Osteocyte (in vitro differentiated cells): ENCODE measurements at regions not wholly inside any gene's neighbourhood (a gene's known extent, or its start where the extent isn't known, plus 50 kb on each side); places are given as distances from the start of the nearest gene placed in this dataset.
A peak's percentile ranks its signal among the peaks of the same experiment; 100 is the strongest.

Source experiments
- DNase-seq: peaks from one replicate; pipeline ENCODE4 v3.0.0; 2021; ENCODE audit warnings: mixed read lengths; ENCODE audit not compliant: unreplicated experiment; ENCODE audit errors: extremely low spot score
- H3K27ac Mint-ChIP-seq: one replicate; pipeline ENCODE4 v1.8.0; 2021; ENCODE audit warnings: mild to moderate bottlenecking, mixed read lengths; ENCODE audit not compliant: unreplicated experiment
- H3K27me3 Mint-ChIP-seq: one replicate; pipeline ENCODE4 v1.8.0; 2021; ENCODE audit warnings: mixed read lengths; ENCODE audit not compliant: unreplicated experiment
- H3K36me3 Mint-ChIP-seq: one replicate; pipeline ENCODE4 v1.8.0; 2021; ENCODE audit warnings: mixed read lengths; ENCODE audit not compliant: unreplicated experiment
- H3K4me1 Mint-ChIP-seq: one replicate; pipeline ENCODE4 v1.8.0; 2021; ENCODE audit warnings: mixed read lengths; ENCODE audit not compliant: unreplicated experiment
- H3K4me3 Mint-ChIP-seq: one replicate; pipeline ENCODE4 v1.8.0; 2021; ENCODE audit warnings: mild to moderate bottlenecking, moderate library complexity, mixed read lengths; ENCODE audit not compliant: unreplicated experiment
- H3K9me3 Mint-ChIP-seq: one replicate; pipeline ENCODE4 v1.8.0; 2021; ENCODE audit warnings: mixed read lengths; ENCODE audit not compliant: unreplicated experiment
- TF ChIP-seq, protein P1 (sequence below): fragments of 200-600 bp; sonication (generic); IDR thresholded peaks from 2 replicates; pipeline ENCODE4 v1.5.0; 2021; ENCODE audit warnings: antibody characterized with exemption, mild to moderate bottlenecking, moderate library complexity

DNA sequence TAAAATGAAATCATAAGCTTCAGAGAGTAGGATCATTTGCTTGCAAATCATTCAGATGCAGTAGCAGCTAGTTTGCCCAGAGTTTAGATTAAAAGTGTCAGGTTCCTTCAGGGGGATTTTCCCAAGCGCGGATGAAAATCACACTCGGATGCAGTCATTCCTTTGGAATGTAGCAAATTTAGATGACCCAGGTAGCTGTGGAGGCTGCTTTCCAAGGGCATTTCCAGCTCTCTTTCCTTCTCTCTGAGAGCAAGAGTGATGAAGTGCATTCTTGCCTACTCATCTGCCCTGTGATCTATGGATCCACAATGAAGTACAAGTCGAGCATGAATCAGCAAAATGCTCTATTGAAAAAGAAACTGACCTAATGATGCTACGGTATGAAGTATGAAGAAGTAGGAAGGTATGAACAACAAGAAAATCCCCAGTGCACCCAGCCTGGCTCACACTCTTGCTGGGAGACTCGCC lies 200.2 kb downstream of the PLK2 start:
- Mint-ChIP-seq H3K4me1 (peaks cover 15% of the 10 kb centered on the region), H3K27ac (peak overlapping the region; percentile 66), H3K9me3 (no peaks in the 10 kb centered on the region), H3K36me3 (no peaks in the 10 kb centered on the region), H3K4me3 (peak overlapping the region; percentile 8), H3K27me3 (peaks cover 2% of the 10 kb centered on the region)
- TF ChIP-seq, protein P1, sequence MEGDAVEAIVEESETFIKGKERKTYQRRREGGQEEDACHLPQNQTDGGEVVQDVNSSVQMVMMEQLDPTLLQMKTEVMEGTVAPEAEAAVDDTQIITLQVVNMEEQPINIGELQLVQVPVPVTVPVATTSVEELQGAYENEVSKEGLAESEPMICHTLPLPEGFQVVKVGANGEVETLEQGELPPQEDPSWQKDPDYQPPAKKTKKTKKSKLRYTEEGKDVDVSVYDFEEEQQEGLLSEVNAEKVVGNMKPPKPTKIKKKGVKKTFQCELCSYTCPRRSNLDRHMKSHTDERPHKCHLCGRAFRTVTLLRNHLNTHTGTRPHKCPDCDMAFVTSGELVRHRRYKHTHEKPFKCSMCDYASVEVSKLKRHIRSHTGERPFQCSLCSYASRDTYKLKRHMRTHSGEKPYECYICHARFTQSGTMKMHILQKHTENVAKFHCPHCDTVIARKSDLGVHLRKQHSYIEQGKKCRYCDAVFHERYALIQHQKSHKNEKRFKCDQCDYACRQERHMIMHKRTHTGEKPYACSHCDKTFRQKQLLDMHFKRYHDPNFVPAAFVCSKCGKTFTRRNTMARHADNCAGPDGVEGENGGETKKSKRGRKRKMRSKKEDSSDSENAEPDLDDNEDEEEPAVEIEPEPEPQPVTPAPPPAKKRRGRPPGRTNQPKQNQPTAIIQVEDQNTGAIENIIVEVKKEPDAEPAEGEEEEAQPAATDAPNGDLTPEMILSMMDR: no peak
- DNase-seq: no peak

DNA sequence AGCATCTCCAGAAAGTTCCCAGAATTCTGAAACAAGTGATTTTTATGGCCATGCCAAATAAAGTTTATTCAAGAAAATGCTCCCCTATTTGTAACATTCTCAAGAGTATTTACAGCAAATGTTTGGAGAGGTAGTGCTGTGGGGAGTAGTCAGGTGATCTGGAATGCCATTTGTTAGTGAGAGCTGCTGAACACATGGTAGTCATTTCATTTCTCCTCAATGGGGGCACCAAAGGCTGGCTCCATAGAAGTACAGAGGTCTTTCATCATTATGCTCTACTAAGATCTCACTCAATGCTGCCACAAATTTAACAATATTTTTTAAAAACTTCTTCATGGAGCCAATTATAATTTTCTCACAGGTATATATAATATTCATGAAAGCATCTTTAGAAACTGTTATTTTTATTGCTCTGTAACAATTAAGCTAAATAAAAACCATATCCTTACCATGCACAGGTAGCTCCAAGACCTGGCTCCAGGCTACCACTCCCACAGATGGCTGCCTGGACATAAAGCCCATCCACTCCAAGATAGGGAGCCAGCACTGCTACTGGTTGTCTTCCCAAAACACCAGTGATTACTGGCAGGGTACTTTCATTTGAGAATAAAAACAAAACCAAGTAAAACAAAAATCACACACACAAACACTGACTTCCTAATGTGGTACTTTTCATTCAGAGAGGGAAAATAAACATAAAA lies 200.8 kb downstream of the PLK2 start:
- Mint-ChIP-seq H3K4me3 (peak overlapping the region; percentile 8), H3K9me3 (no peaks in the 10 kb centered on the region), H3K36me3 (no peaks in the 10 kb centered on the region), H3K27ac (peak overlapping the region; percentile 66), H3K27me3 (peaks cover 2% of the 10 kb centered on the region), H3K4me1 (peaks cover 15% of the 10 kb centered on the region)
- TF ChIP-seq, protein P1: no peak
- no peak for DNase-seq

DNA sequence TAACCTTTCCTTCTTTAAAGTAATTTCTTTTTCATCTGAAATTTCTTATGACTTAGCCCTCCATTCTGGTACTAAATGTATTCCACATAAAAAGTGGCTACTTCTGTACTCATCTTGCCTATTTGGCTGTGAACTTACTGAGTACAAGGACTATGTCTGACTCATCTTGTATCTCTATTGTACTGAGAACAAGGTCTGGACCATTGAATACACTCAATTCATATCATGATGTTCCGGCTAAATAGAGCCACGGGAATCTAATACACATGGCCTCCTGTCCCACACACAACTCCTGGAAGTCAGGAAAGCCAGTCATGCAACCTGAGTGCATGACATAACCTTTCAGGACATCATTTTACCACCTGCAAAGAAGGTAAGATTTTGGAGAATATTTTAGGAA lies 203.9 kb downstream of the PLK2 start:
- Mint-ChIP-seq H3K27me3 (peaks cover 2% of the 10 kb centered on the region), H3K4me3 (no peak overlapping the region), H3K27ac (no peak overlapping the region), H3K4me1 (peaks cover 11% of the 10 kb centered on the region), H3K9me3 (no peaks in the 10 kb centered on the region), H3K36me3 (no peaks in the 10 kb centered on the region)
- TF ChIP-seq, protein P1: no peak
- no peak for DNase-seq

DNA sequence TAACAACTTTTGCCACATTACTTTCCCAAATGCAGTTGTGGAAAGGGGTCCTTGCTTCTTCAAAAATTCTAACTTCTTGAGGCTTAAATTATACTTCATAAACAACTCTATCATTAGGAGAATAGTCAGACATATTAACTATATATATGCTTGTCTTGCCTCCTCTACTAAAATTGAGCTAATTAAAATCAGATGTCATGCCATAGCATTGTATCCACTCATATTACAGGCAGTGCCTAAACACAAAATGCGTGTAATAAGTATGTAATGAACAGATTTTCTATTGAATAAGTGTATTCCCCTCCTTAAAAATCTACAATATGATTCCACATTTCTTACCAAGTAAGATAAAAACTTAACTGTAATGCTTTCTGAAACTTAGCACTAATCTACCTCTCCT lies 204.5 kb downstream of the PLK2 start:
- no peaks in the 10 kb centered on the region for H3K36me3 Mint-ChIP-seq
- no peak for DNase-seq
- H3K27me3 Mint-ChIP-seq: peaks cover 2% of the 10 kb centered on the region
- TF ChIP-seq, protein P1: no peak
- H3K27ac Mint-ChIP-seq: no peak overlapping the region
- no peak overlapping the region for H3K4me3 Mint-ChIP-seq
- no peaks in the 10 kb centered on the region for H3K9me3 Mint-ChIP-seq
- peaks cover 11% of the 10 kb centered on the region for H3K4me1 Mint-ChIP-seq

DNA sequence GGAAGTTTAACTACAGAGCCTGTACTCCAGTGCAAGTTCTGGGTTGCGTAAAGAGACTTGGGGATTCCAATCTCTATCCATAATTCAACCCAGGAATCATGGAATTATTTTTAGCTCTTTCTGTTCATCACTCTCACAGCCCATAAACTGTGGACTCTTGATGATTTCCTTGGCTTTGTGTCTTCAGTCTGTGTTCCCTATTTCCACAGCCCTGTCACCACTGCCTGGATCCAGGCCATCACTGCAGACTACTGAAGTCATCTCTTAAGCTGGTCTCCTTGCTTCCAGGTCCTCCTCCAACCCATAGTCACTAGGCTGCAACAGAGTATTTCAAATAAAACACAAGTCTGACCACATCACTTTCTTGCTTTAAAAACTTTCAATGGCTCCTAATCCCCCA lies 211.7 kb downstream of the PLK2 start:
- peaks cover 3% of the 10 kb centered on the region for H3K4me1 Mint-ChIP-seq
- no peaks in the 10 kb centered on the region for H3K36me3 Mint-ChIP-seq
- no peaks in the 10 kb centered on the region for H3K27me3 Mint-ChIP-seq
- no peak for DNase-seq
- no peaks in the 10 kb centered on the region for H3K9me3 Mint-ChIP-seq
- TF ChIP-seq, protein P1: no peak
- H3K27ac Mint-ChIP-seq: no peak overlapping the region
- H3K4me3 Mint-ChIP-seq: no peak overlapping the region
